ACC112 (cell line): ENCODE measurements at regions not wholly inside any gene's neighbourhood (a gene's known extent, or its start where the extent isn't known, plus 50 kb on each side); places are given as distances from the start of the nearest gene placed in this dataset.

Source experiments
- H2AFZ ChIP-seq: fragments of 200-600 bp; sonication (generic); one replicate; pipeline ENCODE4 v1.6.0; 2017; ENCODE audit warnings: antibody characterized with exemption, low read length; ENCODE audit not compliant: unreplicated experiment
- H3K27ac ChIP-seq: fragments of 200-600 bp; sonication (generic); 2 replicates; pipeline ENCODE4 v1.5.1; 2014; ENCODE audit warnings: low read depth, mild to moderate bottlenecking, antibody characterized with exemption, low read length, moderate library complexity
- H3K27me3 ChIP-seq: fragments of 200-600 bp; sonication (generic); 2 replicates; pipeline ENCODE4 v1.6.1; 2014; ENCODE audit warnings: mild to moderate bottlenecking, antibody characterized with exemption, low read length, moderate library complexity, mixed read lengths; ENCODE audit not compliant: insufficient read depth
- H3K36me3 ChIP-seq: fragments of 200-600 bp; sonication (generic); 2 replicates; pipeline ENCODE4 v1.6.1; 2016; ENCODE audit warnings: mild to moderate bottlenecking, antibody characterized with exemption, low read length, moderate library complexity, mixed read lengths; ENCODE audit not compliant: insufficient read depth
- H3K4me1 ChIP-seq: fragments of 200-600 bp; sonication (generic); one replicate; pipeline ENCODE4 v1.6.1; 2016; ENCODE audit warnings: low read length, mixed read lengths; ENCODE audit not compliant: insufficient read depth, unreplicated experiment, control insufficient read depth
- H3K4me3 ChIP-seq: fragments of 200-600 bp; sonication (generic); 2 replicates; pipeline ENCODE4 v1.5.1; 2014; ENCODE audit warnings: mild to moderate bottlenecking, low read depth, low read length
- H3K79me2 ChIP-seq: fragments of 200-600 bp; sonication (generic); one replicate; pipeline ENCODE4 v1.6.0; 2016; ENCODE audit warnings: low read length; ENCODE audit not compliant: control insufficient read depth, unreplicated experiment, insufficient read depth

DNA sequence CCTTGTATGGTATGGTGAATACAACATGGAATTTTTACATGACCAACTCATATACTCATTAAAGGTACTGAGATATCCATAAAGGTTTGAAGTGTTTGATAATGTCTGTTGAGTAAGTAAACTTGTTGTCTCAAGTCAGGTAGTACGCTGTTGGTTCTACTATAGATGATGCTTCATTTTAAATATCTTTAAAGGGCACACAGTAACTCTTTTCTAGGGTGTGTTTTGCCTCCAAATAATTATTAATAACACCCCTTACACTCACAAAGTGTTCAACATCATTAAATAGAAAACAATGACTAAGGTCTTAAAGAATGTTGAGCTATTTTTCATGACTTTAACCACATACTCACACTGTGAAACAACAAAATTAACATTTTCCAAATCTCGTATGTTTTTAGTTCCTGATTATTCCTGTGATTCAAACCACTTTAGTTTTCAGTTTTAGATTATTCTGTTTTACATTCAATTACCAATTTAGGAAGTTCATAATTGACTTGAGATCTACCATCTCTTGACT lies 220.0 kb upstream of the NANOGP8 start:
- peak overlapping the region; percentile 21; the same call in 1 of the 2 replicates for H3K4me3 ChIP-seq
- H2AFZ ChIP-seq = peak overlapping the region; percentile 46
- H3K36me3 ChIP-seq = no peaks in the 10 kb centered on the region
- no peaks in the 10 kb centered on the region for H3K79me2 ChIP-seq
- H3K27ac ChIP-seq = peak overlapping the region; percentile 92
- no peaks in the 10 kb centered on the region for H3K27me3 ChIP-seq
- peaks cover 50% of the 10 kb centered on the region for H3K4me1 ChIP-seq

DNA sequence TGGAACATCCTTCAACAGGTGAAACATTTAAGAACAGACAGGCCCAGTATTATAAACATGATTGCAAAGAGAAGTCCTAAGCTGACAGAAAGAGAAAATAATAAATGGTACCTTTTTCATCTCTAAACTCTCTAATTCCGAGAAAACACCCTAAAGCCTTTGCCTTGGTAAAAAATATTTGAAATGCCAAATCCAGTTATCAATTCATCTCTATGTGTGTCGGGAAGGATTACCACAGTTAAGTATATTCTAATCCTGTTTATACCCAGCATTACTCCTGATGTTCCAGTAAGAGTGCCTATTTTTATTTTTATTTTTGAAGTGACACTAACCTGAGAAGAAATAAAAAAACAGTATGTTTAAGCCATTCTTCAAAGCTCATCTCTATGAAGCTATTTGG lies 219.3 kb upstream of the NANOGP8 start:
- H3K27me3 ChIP-seq = no peaks in the 10 kb centered on the region

DNA sequence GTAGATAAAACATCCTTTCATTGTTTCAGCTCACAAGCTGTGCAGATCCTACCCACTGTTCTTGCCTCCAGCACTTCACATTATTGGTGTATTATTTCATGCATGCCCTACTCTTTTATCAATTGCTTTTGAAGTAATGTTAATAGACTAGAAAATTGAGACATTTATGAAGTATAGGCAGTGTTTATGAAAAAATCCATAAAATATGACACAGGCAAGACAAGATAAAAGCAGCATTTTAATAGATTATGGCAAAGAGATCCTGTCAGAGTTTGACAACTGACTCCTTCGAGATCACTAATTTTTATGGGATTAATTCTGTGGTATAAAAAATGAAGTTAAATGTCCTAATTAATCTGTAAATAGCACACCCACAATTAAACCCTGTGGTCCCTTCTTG lies 217.2 kb upstream of the NANOGP8 start:
- Histone ChIP-seq H3K27me3 (no peaks in the 10 kb centered on the region), H3K4me1 (peaks cover 30% of the 10 kb centered on the region), H3K79me2 (no peaks in the 10 kb centered on the region), H2AFZ (no peak overlapping the region), H3K36me3 (no peaks in the 10 kb centered on the region), H3K4me3 (no peak overlapping the region), H3K27ac (no peak overlapping the region)

More for the DNA sequence above, 219.3 kb upstream of the NANOGP8 start:
- Histone ChIP-seq H3K36me3 (no peaks in the 10 kb centered on the region), H3K4me1 (peaks cover 43% of the 10 kb centered on the region), H2AFZ (no peak overlapping the region), H3K4me3 (no peak overlapping the region), H3K79me2 (no peaks in the 10 kb centered on the region), H3K27ac (no peak overlapping the region; the same call in 1 of the 2 replicates)

DNA sequence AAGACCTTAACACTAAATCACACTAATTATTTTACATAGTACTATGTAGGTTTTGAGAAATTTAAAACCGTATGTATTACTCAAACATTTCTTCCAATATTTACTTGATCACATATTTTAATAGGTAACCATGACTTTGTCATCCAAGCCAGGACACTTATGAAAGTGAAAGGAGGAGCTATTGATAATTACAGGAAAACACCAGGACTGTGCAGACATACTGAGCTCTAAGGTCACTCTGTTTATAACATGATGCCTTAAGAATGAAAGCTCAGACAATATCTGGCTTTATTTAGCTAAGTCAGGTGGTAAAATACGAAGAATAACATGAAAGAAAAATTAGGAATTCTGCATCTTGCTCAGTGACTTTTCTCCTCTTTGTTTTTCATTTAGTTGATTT lies 216.0 kb upstream of the NANOGP8 start:
- Histone ChIP-seq H2AFZ (no peak overlapping the region), H3K4me3 (no peak overlapping the region), H3K27me3 (no peaks in the 10 kb centered on the region), H3K4me1 (peaks cover 19% of the 10 kb centered on the region), H3K79me2 (no peaks in the 10 kb centered on the region), H3K36me3 (no peaks in the 10 kb centered on the region), H3K27ac (no peak overlapping the region)

DNA sequence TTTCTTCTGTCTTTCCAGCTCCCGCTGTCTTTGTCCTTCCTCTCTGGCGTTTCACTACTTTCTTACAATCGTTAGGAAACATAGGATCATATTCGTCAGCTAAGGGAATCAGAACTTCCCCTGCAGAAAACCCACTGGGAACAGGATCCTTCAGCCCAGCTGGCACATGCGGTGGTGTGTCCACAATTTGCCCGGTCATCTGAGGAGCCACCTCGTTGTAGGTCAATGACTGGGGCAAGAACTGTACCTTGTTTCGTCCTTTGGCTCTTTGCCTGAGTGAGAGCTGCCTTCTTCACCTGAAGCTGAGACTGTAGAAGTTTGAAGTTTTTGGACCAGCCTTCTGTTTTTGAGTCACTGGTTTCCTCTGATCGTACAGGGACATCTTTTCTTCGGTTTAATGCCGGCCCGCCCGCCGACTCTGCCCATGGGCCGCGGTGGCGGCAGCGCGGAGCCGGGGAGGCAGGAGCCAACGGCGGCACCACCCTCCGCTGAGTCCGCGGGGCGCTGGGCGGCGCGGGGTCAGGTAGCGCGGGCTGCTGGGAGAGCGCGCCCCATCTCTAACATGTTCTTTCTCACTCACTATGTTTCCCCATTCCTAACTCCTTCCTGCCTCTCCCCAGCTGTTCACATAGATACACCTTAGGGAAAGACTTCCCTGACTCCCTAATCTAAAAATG lies 214.1 kb upstream of the NANOGP8 start:
- H3K4me1 ChIP-seq = peaks cover 4% of the 10 kb centered on the region
- H3K27me3 ChIP-seq = no peaks in the 10 kb centered on the region
- H2AFZ ChIP-seq = no peak overlapping the region
- H3K36me3 ChIP-seq = no peaks in the 10 kb centered on the region
- H3K4me3 ChIP-seq = no peak overlapping the region
- H3K27ac ChIP-seq = no peak overlapping the region
- no peaks in the 10 kb centered on the region for H3K79me2 ChIP-seq

DNA sequence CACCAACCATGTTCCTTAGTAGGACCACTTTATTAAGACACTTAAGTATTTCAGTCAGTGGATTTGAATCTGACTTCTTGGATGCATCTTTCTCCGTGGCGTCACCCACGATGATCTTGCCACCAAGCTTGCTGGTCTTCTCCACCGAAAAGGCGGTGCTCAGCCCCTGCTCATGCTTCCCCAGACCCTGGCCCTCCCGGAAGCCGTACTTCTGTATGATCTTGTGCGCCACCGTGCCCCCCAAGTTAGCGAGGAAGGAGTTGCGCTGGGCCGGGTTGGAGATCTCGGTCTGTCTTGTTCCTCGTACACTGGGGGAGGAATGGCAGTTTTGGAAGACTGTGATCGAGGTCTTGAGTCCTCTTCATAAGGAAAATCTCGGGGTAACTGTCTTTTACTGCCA lies 213.4 kb upstream of the NANOGP8 start:
- H3K27ac ChIP-seq = no peak overlapping the region
- H3K36me3 ChIP-seq = no peaks in the 10 kb centered on the region
- no peak overlapping the region for H2AFZ ChIP-seq
- peaks cover 10% of the 10 kb centered on the region for H3K4me1 ChIP-seq
- H3K4me3 ChIP-seq = no peak overlapping the region
- no peaks in the 10 kb centered on the region for H3K27me3 ChIP-seq
- H3K79me2 ChIP-seq = no peaks in the 10 kb centered on the region

DNA sequence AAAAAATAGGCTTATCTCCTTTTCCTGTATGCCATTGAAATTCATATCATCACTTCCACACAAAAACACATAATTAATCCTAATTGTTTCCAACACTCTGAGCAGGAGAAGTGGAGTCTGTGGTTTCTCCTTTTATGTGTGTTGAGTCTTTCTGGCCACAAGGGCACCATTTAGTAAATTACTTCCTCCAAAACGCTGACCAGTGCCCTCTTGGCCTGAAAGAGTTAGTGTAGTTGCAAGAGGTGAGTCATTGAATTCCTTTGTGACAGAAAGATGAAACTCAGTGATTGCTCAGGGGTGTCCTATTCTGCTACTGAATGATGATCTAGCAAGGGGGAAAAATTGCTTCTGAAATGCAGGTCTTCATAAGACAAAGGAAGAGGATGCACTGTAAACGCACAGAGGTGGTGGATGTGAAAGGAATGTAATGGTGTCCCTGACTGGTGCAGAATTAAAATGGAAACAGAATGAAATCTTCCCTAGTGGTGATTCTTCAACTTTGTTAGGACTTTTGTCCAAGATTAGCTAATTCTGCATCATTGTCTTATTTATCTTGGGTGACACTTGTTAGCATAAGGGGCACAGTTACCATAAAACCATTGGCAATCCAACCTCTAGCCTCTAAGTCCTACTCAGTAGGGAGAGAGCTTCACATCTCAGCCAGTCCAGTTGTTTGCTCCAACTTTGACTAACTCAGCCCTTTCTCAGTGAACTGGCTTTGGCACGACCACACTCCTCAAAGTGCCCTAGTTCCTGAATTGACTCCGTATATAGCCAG lies 208.4 kb upstream of the NANOGP8 start:
- H3K27me3 ChIP-seq = no peaks in the 10 kb centered on the region
- no peaks in the 10 kb centered on the region for H3K36me3 ChIP-seq
- H3K27ac ChIP-seq = peak overlapping the region; percentile 1; the same call in 1 of the 2 replicates
- H3K79me2 ChIP-seq = no peaks in the 10 kb centered on the region
- no peak overlapping the region for H3K4me3 ChIP-seq
- H3K4me1 ChIP-seq = peaks cover 28% of the 10 kb centered on the region
- H2AFZ ChIP-seq = no peak overlapping the region

DNA sequence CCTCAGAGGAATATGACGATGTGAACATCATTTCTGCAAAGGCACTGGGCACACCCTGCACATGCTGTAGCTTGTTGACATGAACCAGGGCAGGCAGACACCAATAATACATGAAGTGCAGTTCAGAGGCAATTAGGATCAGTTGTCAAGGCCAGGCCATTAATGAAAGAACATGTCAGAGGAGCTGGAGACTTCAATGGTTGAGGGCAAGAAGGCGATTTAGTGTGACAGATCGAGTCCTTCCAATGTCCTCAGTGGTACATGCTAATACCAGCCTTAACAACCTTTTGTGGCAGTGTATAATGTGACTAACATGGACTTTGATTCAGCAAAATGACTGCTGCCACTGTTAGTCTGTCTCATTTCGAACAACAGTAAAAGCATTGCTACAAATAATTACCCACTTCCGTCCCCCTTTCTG lies 205.2 kb upstream of the NANOGP8 start:
- Histone ChIP-seq H3K36me3 (no peaks in the 10 kb centered on the region), H3K4me1 (peaks cover 28% of the 10 kb centered on the region), H2AFZ (no peak overlapping the region), H3K27ac (no peak overlapping the region), H3K79me2 (no peaks in the 10 kb centered on the region), H3K4me3 (no peak overlapping the region), H3K27me3 (no peaks in the 10 kb centered on the region)

DNA sequence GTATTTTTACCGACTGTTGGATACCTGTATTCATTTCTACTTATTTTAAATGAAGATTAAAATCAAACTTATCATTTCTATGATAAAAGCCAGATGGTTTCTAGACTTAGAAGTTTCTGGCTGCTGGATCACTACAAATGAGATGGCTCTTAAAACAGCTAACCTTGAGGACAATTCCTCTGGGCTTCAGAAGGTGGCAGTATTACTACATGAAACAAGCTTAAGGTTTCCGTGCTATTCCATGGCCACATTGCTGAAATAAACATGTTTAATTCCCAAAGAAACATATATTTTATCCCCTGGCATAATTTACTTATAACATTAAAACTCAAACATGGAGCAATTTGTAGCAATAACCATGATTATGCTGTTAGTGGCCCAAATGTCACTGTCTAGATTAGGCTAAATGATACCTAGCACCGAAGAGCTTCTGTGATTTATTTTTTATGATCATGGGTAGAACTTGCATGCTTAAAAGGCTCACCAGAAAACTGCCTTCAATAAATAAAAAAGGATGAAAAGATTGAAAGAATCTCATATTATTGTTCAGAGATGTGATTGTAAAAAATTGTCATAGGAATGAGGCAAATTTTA lies 204.0 kb upstream of the NANOGP8 start:
- Histone ChIP-seq H3K79me2 (no peaks in the 10 kb centered on the region), H3K27ac (no peak overlapping the region), H3K4me3 (no peak overlapping the region), H3K36me3 (no peaks in the 10 kb centered on the region), H3K4me1 (peaks cover 24% of the 10 kb centered on the region), H3K27me3 (no peaks in the 10 kb centered on the region), H2AFZ (no peak overlapping the region)

DNA sequence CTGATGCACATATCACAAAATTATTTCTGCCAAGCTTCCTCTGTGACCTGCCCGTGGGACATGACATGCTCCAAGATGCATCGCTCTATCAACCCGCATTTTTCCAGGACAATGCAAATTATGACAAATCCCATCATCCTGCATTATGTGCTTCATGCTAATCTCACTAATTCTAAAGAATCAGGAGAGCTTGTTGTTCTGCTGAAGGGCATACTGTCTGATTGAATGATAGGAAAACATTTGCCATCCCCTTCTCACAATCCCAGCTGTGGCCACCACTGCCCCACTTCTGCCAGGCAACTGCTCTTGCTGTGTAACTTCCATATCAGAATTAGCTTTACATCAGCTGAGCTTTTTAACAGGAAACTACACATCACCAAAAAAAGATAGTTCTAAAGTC lies 203.5 kb upstream of the NANOGP8 start:
- Histone ChIP-seq H3K27me3 (no peaks in the 10 kb centered on the region), H3K27ac (no peak overlapping the region), H3K4me1 (peaks cover 19% of the 10 kb centered on the region), H3K79me2 (no peaks in the 10 kb centered on the region), H3K36me3 (no peaks in the 10 kb centered on the region), H3K4me3 (no peak overlapping the region), H2AFZ (no peak overlapping the region)
